ENCODE measurements at regions not wholly inside any gene's neighbourhood (a gene's known extent, or its start where the extent isn't known, plus 50 kb on each side); places are given as distances from the start of the nearest gene placed in this dataset.

DNA sequence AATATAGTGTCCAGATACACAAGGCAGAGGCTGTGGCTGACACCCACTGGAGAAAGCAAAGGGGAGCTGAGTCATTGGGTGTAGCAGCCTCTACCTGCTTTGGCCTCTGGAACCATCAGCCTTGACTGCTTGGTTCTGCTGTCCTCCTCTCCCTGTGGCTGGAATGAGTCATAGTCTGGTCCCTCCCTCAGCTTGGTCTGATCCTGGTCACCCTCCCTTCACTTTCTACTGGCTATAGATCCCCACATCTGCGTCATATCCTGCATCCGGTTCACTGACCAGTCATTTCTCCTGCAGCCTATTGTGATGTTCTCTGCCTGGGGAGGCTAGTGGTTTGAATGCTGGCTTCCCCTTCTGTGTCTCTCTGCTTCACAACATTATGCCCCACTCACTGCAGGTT, 372.8 kb upstream of the DAB1 start:
- H3K27ac Mint-ChIP-seq, result no peak overlapping the region
- no peaks in the 10 kb centered on the region for H3K9me3 Mint-ChIP-seq
- no peaks in the 10 kb centered on the region for H3K36me3 Mint-ChIP-seq (ENCODE audit: low read depth)
- no peaks in the 10 kb centered on the region for H3K4me1 Mint-ChIP-seq (ENCODE audit: low read depth)
- no peak overlapping the region for H3K4me3 Mint-ChIP-seq
- no peaks in the 10 kb centered on the region for H3K27me3 Mint-ChIP-seq

DNA sequence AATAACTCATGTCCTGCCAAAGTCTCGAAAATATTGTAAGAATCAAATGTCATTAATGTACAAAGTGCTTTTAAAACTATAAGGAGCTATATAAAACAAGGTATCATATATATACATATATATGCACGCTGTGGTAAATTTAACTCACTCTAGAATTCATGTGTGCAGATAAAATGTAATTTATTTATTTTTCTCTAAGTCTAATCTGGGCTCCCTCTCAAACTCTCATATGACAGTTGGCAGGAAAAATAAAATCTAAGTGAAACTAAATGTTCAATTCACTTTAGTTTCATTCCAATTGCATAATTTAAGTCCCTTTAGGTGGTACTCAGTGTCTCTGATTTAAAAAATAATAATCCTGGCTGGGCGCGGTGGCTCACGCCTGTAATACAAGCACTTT, 372.0 kb upstream of the DAB1 start:
- H3K27me3 Mint-ChIP-seq, result no peaks in the 10 kb centered on the region
- H3K36me3 Mint-ChIP-seq (ENCODE audit: low read depth), result no peaks in the 10 kb centered on the region
- no peak overlapping the region for H3K27ac Mint-ChIP-seq
- no peaks in the 10 kb centered on the region for H3K4me1 Mint-ChIP-seq (ENCODE audit: low read depth)
- H3K9me3 Mint-ChIP-seq, result no peaks in the 10 kb centered on the region
- H3K4me3 Mint-ChIP-seq, result no peak overlapping the region

DNA sequence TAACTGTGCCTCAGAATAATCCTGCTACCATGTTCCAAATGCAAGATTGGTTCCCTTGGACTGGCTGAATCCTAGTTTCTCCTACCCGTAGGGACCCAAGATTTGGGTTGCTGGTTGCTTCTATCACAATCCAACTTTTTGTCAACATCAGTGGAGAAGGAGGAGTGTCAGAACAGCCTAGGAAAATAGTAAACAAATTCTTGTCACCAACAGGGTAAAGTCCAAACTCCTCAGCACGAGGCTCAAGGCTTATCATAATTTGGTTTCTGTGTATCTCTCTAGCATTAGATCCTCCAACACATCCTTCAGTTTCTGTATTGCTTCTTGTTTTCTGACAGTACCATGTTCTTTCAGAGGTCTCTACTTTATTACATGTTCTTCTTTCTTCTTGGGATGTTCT, 370.2 kb upstream of the DAB1 start:
- H3K36me3 Mint-ChIP-seq (ENCODE audit: low read depth), result no peaks in the 10 kb centered on the region
- H3K27ac Mint-ChIP-seq, result no peak overlapping the region
- H3K4me1 Mint-ChIP-seq (ENCODE audit: low read depth), result no peaks in the 10 kb centered on the region
- no peak overlapping the region for H3K4me3 Mint-ChIP-seq
- H3K9me3 Mint-ChIP-seq, result no peaks in the 10 kb centered on the region
- H3K27me3 Mint-ChIP-seq, result no peaks in the 10 kb centered on the region

DNA sequence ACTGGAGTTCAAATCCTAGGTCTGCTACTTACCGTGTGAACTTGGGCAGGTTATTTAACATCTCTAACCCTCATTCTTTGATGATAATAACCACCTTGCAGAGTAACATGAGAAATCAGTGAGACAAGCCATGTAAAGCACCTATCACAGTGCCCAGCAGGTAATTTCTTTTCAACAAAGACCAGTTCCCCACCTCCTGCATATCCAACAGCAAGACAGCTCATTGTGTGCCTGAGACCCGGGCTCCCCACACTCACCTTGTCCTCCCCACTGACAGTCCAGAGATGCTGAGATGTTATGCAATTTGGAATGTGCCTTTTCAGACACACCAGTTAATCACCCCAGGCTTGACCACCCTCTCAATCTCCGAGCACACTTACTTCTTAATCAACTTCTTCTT, 367.6 kb upstream of the DAB1 start:
- Mint-ChIP-seq H3K36me3 (ENCODE audit: low read depth) (no peaks in the 10 kb centered on the region), H3K27ac (no peak overlapping the region), H3K27me3 (no peaks in the 10 kb centered on the region), H3K9me3 (no peaks in the 10 kb centered on the region), H3K4me3 (no peak overlapping the region), H3K4me1 (ENCODE audit: low read depth) (no peaks in the 10 kb centered on the region)

DNA sequence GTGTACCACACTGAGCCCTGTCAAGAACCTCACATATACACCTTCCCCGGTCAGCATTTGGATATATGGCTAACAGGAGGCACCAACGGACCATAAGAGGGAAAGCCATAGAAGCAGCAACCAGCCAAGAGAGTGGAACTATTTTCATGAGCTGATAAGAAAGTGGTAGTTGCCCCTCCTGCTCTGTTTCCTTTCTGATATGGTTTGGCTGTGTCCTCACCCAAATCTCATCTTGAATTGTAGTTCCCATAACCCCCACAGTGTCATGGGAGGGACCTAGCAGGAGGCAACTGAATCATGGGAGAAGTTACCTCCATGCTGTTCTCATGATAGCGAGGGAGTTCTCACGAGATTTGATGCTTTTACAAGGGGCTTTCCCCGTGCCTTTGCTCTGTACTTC, 366.1 kb upstream of the DAB1 start:
- H3K4me3 Mint-ChIP-seq, result no peak overlapping the region
- no peaks in the 10 kb centered on the region for H3K9me3 Mint-ChIP-seq
- H3K36me3 Mint-ChIP-seq (ENCODE audit: low read depth), result no peaks in the 10 kb centered on the region
- no peaks in the 10 kb centered on the region for H3K27me3 Mint-ChIP-seq
- H3K27ac Mint-ChIP-seq, result no peak overlapping the region
- H3K4me1 Mint-ChIP-seq (ENCODE audit: low read depth), result no peaks in the 10 kb centered on the region

DNA sequence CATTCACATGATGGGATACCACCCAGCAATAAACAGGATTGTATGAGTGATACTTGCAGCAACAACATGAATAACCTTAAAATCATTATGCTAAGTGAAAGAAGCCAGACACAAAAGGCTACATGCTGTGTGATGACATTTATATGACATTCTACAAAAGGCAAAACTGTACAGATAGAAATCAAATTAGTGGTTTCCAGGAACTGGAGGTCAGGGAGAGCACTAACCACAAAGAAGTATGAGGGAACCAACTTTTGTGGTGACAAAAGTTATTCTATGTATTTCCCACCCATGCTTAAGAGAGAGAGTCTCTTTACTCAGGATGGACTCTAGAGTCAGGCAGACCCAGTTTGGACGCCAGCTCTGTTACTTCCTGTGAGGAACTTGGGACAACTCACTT, 364.5 kb upstream of the DAB1 start:
- H3K4me3 Mint-ChIP-seq, result no peak overlapping the region

DNA sequence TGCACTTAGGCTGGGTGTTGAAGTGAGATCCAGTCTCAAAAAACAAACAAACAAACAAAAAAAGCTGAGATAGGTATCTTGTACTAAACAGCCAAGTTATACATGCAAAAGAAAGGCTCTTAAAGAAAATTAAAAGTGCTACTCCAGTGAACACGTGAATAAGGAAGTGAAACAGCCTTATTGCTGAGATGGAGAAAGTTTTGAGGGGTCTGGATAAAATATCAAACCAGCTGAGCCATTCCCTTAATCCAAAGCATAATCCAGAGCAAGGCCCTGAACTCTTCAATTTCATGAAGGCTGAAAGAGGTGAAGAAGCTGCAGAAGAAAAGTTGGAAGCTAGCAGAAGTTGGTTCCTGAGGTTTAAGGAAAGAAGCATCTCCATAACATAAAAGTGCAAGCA, 360.5 kb upstream of the DAB1 start:
- H3K27ac Mint-ChIP-seq, result no peak overlapping the region
- no peaks in the 10 kb centered on the region for H3K4me1 Mint-ChIP-seq (ENCODE audit: low read depth)
- H3K27me3 Mint-ChIP-seq, result peaks cover 3% of the 10 kb centered on the region
- no peaks in the 10 kb centered on the region for H3K9me3 Mint-ChIP-seq
- no peaks in the 10 kb centered on the region for H3K36me3 Mint-ChIP-seq (ENCODE audit: low read depth)
- H3K4me3 Mint-ChIP-seq, result no peak overlapping the region

More for the DNA sequence above, 364.5 kb upstream of the DAB1 start:
- no peaks in the 10 kb centered on the region for H3K36me3 Mint-ChIP-seq (ENCODE audit: low read depth)
- no peaks in the 10 kb centered on the region for H3K9me3 Mint-ChIP-seq
- no peak overlapping the region for H3K27ac Mint-ChIP-seq
- H3K4me1 Mint-ChIP-seq (ENCODE audit: low read depth), result no peaks in the 10 kb centered on the region
- H3K27me3 Mint-ChIP-seq, result no peaks in the 10 kb centered on the region

DNA sequence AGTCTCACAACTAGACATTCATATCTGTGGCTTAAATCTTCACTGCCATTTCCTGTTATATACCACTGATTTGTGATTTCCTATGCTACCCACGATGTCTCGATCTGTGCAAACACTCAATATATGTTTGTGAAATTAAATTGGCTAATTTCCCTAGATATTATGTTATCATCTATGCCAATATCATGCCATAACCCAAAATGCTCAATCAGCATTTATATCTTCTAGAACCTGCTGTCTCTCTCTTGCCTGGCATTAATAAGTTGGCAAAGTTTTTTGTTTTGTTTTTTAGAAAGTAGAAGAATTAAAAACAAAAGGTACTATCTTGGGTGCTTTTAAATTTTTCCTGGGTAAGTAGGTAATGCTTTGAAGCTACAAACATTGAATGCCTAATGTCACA, 358.5 kb upstream of the DAB1 start:
- no peaks in the 10 kb centered on the region for H3K9me3 Mint-ChIP-seq
- no peak overlapping the region for H3K27ac Mint-ChIP-seq
- no peaks in the 10 kb centered on the region for H3K36me3 Mint-ChIP-seq (ENCODE audit: low read depth)
- H3K4me1 Mint-ChIP-seq (ENCODE audit: low read depth), result no peaks in the 10 kb centered on the region
- H3K27me3 Mint-ChIP-seq, result peaks cover 3% of the 10 kb centered on the region
- no peak overlapping the region for H3K4me3 Mint-ChIP-seq

DNA sequence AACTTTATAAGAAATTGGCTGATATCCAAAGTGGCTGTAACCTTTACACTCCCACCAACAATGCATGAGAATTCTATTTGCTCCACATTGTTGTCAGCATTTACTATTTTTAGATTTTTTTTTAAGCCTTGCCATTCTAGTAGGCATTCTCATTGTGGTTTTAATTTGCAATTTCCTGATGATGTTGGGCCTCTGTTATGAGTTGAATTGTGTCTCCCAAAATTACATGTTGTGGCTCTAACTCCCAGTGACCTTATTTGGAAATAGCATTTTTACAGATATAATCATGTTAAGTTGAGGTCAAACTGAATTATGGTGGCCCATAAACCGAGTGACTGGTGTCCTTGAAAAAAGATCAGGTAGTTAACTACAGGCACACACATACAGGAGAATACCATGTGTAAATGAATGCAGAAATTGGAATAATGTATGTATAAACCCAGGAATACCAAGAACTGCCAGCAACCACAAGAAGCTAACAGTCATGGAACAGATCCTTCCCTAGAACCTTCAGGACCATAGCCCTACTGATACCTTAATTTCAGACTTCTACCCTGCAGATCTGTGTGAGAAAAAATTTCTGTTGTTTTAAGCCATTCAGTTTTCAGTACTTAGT, 348.8 kb upstream of the DAB1 start:
- no peaks in the 10 kb centered on the region for H3K4me1 Mint-ChIP-seq (ENCODE audit: low read depth)
- no peaks in the 10 kb centered on the region for H3K36me3 Mint-ChIP-seq (ENCODE audit: low read depth)

DNA sequence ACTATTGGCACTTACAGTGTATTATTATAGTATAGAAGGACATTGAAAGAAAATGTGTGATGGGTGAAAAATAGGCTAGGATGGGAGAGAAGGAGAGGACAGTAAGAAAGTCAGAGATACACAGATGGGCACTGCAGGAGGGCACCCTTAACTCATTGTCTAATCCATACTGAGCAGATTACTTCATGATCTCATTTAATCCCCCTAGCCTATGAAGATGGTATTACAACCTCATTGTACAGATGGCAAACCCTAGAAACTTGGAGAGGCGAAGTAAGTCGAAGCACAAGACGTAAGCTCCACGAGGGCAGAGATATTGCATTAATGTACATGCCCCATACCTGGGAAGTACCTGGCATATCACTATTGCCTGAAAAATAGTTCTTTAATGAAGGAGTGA, 346.9 kb upstream of the DAB1 start:
- no peak overlapping the region for H3K4me3 Mint-ChIP-seq
- no peaks in the 10 kb centered on the region for H3K9me3 Mint-ChIP-seq
- no peaks in the 10 kb centered on the region for H3K4me1 Mint-ChIP-seq (ENCODE audit: low read depth)
- no peaks in the 10 kb centered on the region for H3K36me3 Mint-ChIP-seq (ENCODE audit: low read depth)
- peaks cover 3% of the 10 kb centered on the region for H3K27me3 Mint-ChIP-seq
- H3K27ac Mint-ChIP-seq, result no peak overlapping the region

More for the DNA sequence above, 348.8 kb upstream of the DAB1 start:
- Mint-ChIP-seq H3K27me3 (peaks cover 3% of the 10 kb centered on the region), H3K9me3 (no peaks in the 10 kb centered on the region), H3K27ac (no peak overlapping the region), H3K4me3 (no peak overlapping the region)

DNA sequence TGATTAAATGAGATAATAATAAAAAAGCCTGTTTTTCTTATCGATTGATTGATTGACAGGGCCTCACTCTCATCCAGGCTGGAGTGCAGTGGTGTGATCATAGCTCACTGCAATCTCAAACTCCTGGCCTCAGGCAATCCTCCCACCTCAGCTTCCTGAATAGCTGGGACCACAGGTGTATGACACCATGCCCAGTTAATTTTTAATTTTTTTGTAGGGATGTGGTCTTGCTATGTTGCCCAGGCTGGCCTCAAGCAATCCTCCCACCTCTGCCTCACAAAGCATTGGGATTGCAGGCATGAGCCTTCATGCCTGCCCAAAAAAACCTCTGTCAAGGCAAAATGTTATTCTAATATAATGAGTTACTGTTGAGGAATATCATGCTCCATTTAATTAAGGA, 346.4 kb upstream of the DAB1 start:
- H3K9me3 Mint-ChIP-seq, result no peaks in the 10 kb centered on the region
- no peaks in the 10 kb centered on the region for H3K36me3 Mint-ChIP-seq (ENCODE audit: low read depth)
- peaks cover 3% of the 10 kb centered on the region for H3K27me3 Mint-ChIP-seq
- H3K27ac Mint-ChIP-seq, result no peak overlapping the region
- H3K4me1 Mint-ChIP-seq (ENCODE audit: low read depth), result no peaks in the 10 kb centered on the region
- no peak overlapping the region for H3K4me3 Mint-ChIP-seq

DNA sequence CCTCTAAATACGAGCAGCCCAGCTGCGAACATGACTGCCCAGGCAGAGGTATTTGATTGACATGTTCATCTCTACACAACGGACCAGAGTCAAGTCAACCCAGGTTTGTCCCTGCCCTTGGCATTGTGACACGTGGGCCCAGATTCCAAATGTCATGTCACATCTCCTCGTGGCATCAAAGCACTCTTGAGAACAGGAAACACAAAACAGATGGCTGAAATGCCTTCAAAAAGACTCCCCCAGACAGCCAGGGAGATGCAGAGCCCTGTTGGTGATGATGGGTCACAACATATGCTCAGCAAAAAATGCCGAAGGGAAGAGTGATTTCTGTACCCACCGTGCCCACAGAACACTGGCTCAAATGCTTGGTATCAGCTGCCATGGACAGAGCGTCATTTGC, 337.8 kb upstream of the DAB1 start:
- Mint-ChIP-seq H3K9me3 (no peaks in the 10 kb centered on the region), H3K27ac (no peak overlapping the region)

DNA sequence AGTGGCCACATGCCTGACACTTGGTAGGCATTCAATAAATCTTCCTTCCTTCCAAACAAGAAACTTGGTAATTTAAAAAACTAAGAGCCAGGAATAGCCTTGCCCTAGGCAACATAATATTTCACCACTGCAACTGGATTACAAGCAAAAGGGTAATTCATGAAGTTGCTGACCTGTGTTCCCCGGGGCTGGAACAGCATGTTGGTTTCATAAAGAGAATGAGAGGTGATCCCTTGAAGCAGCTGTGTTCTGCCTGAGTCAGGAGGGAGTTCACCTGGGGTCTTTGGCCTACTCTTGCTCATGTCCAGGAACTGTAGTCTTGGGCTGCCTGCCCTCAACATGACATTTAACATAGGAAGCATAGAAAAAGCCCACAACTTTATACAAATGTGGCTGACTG, 329.0 kb upstream of the DAB1 start:
- no peaks in the 10 kb centered on the region for H3K9me3 Mint-ChIP-seq

More for the DNA sequence above, 337.8 kb upstream of the DAB1 start:
- Mint-ChIP-seq H3K36me3 (ENCODE audit: low read depth) (no peaks in the 10 kb centered on the region), H3K4me1 (ENCODE audit: low read depth) (no peaks in the 10 kb centered on the region), H3K27me3 (peaks cover 3% of the 10 kb centered on the region), H3K4me3 (no peak overlapping the region)

DNA sequence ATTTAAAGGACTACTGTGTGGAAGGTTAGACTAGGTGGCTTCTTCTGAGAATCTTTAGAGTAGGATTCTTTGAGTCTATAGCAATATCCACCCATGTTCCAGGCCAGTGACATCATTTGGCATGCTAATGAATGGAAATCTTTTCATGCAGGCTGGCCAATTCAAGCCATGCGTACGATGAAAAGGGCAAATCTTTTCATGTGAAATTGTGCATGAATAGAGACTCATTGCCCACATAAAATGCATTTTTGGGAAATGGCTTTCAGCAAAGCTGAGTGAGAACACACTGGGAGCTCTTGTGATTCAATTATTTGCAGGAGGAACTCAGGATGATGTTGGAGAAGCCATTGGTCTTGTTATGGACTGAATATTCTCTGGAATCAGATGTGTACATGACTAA, 324.9 kb upstream of the DAB1 start:
- H3K4me3 Mint-ChIP-seq, result no peak overlapping the region
- peaks cover 6% of the 10 kb centered on the region for H3K27me3 Mint-ChIP-seq
- H3K9me3 Mint-ChIP-seq, result no peaks in the 10 kb centered on the region
- H3K27ac Mint-ChIP-seq, result no peak overlapping the region
- H3K4me1 Mint-ChIP-seq (ENCODE audit: low read depth), result no peaks in the 10 kb centered on the region
- H3K36me3 Mint-ChIP-seq (ENCODE audit: low read depth), result no peaks in the 10 kb centered on the region

More for the DNA sequence above, 329.0 kb upstream of the DAB1 start:
- Mint-ChIP-seq H3K4me3 (no peak overlapping the region), H3K4me1 (ENCODE audit: low read depth) (no peaks in the 10 kb centered on the region), H3K36me3 (ENCODE audit: low read depth) (no peaks in the 10 kb centered on the region), H3K27ac (no peak overlapping the region), H3K27me3 (peaks cover 6% of the 10 kb centered on the region)

DNA sequence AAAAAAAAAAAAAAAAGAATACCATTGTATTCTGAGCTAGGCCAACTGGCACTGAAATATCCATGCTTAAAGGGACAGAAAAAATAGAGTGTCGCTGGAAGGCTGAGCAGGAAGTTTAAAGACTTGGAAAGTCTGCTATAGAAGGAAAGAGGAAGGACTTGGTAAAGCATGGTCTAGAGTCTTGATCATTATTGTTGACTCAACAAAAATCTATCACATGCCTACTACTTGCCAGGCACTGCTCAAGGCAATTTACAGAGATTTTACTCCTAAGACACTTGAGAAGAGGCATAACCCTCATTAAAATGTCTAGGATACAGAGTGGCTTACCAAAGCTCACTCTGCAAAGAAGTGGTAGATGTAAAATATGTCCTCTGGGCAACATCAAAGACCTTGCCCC, 324.0 kb upstream of the DAB1 start:
- Mint-ChIP-seq H3K4me3 (no peak overlapping the region), H3K27me3 (peaks cover 6% of the 10 kb centered on the region), H3K4me1 (ENCODE audit: low read depth) (no peaks in the 10 kb centered on the region), H3K36me3 (ENCODE audit: low read depth) (no peaks in the 10 kb centered on the region), H3K9me3 (no peaks in the 10 kb centered on the region), H3K27ac (no peak overlapping the region)

DNA sequence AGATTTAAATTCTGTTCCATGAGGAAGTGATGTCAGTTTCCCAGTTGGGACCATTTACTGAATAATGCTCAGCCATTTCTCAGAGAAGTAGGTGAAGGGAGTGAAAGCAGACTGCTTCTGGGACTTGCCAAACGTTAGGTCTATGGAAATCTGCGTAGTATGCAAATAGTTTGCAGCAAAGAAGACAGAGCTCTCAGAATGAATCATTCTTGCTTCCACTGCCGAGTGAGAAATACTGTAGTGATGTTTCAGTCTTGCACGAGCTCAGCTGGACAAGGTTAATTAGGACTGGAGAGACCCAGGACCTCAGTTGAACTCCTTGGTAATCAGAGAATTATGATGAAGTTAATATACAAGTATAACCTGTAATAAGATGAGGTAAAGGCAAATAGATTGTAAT, 317.7 kb upstream of the DAB1 start:
- Mint-ChIP-seq H3K9me3 (no peaks in the 10 kb centered on the region), H3K4me3 (no peak overlapping the region), H3K36me3 (ENCODE audit: low read depth) (no peaks in the 10 kb centered on the region), H3K27ac (no peak overlapping the region), H3K27me3 (no peaks in the 10 kb centered on the region), H3K4me1 (ENCODE audit: low read depth) (no peaks in the 10 kb centered on the region)
